GM12875 (cell line): ENCODE measurements at regions not wholly inside any gene's neighbourhood (a gene's known extent, or its start where the extent isn't known, plus 50 kb on each side); places are given as distances from the start of the nearest gene placed in this dataset.

Experiments used
- H3K4me3 ChIP-seq: one replicate; pipeline ENCODE4 v1.5.1; 2011; ENCODE audit warnings: low read depth, low read length, control low read depth
- TF ChIP-seq, protein P1 (sequence below): IDR thresholded peaks from 2 replicates; pipeline ENCODE4 v1.5.1; 2011; ENCODE audit warnings: low read depth, mild to moderate bottlenecking, control low read depth, inconsistent platforms, low read length, moderate library complexity, borderline replicate concordance; ENCODE audit not compliant: insufficient read depth

DNA sequence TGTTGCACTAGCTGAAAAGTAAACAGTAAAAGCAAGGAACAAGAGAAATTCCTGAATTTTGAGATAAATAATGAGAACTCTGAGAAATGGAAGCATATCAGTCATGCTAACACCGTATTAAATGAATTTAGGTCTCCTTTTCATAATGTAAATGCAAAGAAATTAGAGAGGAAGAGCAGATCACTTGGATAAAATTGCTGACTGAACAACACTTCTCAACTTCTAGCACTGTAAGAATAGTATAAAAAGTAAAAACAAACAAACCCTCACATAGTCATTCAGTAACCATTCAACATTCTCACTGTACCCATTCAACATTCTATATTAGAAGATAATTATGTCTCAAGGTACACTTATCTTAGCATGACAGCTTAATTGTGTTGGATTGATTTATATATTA is 217.3 kb upstream of the LRFN5 start:
- TF ChIP-seq, protein P1, sequence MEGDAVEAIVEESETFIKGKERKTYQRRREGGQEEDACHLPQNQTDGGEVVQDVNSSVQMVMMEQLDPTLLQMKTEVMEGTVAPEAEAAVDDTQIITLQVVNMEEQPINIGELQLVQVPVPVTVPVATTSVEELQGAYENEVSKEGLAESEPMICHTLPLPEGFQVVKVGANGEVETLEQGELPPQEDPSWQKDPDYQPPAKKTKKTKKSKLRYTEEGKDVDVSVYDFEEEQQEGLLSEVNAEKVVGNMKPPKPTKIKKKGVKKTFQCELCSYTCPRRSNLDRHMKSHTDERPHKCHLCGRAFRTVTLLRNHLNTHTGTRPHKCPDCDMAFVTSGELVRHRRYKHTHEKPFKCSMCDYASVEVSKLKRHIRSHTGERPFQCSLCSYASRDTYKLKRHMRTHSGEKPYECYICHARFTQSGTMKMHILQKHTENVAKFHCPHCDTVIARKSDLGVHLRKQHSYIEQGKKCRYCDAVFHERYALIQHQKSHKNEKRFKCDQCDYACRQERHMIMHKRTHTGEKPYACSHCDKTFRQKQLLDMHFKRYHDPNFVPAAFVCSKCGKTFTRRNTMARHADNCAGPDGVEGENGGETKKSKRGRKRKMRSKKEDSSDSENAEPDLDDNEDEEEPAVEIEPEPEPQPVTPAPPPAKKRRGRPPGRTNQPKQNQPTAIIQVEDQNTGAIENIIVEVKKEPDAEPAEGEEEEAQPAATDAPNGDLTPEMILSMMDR = no peak
- H3K4me3 ChIP-seq = no peak overlapping the region

DNA sequence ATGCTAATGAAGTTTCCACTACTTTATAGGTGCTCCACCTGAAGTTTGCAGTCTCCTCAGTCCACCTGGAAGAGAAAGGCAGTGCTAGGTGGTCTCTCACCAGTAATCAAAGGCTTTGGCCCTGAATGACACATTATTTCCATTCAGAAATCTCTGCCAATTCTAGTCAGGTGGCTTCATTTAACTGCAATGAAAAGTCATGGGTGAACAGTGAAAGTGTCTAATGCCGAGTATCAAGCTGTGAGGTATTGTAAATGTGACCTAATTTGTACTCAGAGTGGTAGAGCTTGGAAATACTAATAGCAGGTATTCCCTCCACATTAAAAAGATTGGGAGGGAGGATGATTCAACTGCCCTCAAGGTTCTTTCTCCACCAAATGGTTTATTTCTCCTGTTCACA is 220.9 kb upstream of the LRFN5 start:
- TF ChIP-seq, protein P1 = no peak
- H3K4me3 ChIP-seq = no peak overlapping the region

GRCh38 chr14:41380017-41380416 is 226.7 kb upstream of the LRFN5 start:
- H3K4me3 ChIP-seq = no peak overlapping the region
- TF ChIP-seq, protein P1 = no peak

DNA sequence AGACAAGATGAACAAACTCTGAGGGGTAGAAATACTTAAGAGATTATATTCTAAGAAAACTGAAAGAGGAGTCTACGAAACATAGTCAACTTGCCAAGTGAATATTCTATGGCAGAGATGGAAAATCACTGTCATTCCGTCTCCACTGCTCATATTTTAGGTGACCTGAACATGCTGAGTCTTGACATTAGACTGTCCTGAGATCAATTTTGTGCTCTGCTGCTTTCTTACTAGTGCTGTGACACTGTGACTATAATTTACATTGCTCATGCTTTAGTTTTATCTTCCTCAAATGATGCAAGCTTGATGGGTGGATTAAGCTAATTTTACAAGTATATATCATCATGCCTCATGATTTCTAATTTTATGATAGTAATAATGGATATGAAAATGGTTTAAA is 228.2 kb upstream of the LRFN5 start:
- no peak overlapping the region for H3K4me3 ChIP-seq
- TF ChIP-seq, protein P1 = no peak

- H3K4me3 ChIP-seq = no peak overlapping the region
- TF ChIP-seq, protein P1 = no peak
Measured at GRCh38 chr14:41377932-41378331, 228.7 kb upstream of the LRFN5 start.

DNA sequence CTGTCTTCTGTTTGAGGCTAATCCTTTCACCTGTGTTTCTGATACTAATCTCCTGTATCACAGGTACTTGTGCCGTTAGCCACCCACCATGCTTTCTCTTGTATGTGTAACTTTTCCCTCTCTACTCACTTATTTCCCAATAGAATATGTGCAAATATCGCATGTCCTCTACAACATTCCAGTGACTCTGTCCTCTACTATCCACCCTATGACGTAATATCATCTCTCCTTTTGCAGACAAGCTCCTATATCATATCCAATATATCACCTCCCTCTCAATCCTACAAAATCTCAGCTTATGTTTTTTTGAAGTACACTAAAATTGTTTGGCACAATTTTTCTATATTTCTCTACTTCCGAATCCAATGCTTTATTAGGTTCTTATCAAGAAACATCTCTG is 232.6 kb upstream of the LRFN5 start:
- TF ChIP-seq, protein P1 = no peak

DNA sequence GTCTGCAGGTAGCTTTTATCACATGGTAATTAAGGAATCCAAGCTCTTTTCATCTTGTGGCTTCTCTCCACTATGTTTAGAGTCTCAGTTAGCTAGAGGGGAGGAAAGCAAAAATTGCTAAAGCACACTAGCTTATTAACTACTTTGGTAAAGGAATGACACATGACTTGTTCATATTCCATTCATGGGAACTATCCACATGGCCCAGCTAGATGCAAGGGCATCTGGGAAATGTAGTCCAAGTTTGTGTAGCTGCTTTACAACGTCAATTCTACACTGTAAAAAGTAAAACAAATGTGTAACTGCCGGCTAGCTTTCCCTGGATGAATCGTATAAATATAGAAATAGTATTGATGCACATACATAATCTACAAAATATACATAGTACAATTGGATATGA is 244.5 kb upstream of the LRFN5 start:
- H3K4me3 ChIP-seq = no peak overlapping the region
- TF ChIP-seq, protein P1 = no peak

More for the DNA sequence above, 232.6 kb upstream of the LRFN5 start:
- no peak overlapping the region for H3K4me3 ChIP-seq
